NCI-H187 treated with DMSO at 0.1 percent for 48 hours (cell line): ENCODE measurements at regions not wholly inside any gene's neighbourhood (a gene's known extent, or its start where the extent isn't known, plus 50 kb on each side); places are given as distances from the start of the nearest gene placed in this dataset.
A peak's percentile ranks its signal among the peaks of the same experiment; 100 is the strongest.

Experiments
- DNase-seq: peaks from one replicate; lab custom pipeline; 2025; lab: John Stamatoyannopoulos, UW

DNA sequence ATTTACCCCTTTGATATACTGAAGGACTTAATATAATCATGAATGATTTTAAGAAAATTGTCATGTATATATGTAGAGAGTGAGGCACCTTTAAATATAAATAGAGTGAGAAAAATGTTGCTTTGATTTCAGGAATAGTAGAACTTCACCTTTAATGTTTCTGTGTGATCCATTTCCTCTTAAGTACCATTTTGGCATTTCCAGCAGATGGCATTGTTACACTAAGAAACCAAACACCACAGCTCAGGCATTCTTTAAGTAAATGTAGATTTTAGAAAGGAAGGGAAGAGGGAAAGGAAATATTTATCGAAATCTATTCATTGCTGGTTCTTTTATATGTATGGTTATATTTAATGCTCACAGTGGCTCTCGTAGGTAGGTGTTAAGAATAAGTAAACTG is 556.7 kb upstream of the FBXO33 start:
- DNase-seq: peak; percentile 37

DNA sequence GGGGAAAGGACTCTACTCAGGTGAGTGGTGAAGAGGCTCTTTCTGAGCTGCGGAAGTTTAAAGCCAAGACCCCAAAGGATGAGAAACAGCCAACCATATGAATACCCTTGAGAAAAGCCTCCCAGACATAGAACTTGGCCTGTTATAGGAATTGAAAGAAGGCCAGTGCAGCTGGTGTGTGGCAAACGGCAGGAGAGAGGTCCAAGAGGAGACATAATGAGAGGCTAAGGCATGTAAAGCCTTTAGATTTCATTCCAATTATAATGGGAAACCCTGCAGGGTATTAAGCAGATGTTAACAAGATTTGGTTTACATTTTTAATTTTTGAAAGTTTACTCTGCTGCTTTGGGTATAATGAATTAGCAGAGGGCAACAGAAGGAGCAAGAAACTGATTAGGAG is 552.1 kb upstream of the FBXO33 start:
- DNase-seq: no peak

DNA sequence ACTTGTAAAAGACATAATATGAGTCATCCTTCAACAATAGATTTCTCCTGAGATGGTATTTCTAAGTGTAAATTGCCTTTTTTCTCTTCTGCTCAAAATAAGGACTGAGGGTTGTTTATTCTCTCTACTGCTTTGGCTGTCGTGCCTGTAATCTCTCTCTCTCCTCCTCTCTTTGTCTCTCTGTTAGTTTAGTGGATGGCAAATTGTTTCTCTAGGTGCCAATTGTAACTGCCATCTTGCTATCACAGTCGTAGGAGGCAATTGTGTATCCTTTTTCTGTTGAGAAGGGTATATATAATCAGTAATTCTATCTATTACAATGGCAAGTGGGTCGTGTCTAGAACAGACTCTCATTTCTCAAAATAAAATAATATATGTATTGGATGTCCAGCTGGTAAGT is 545.0 kb upstream of the FBXO33 start:
- no peak for DNase-seq

DNA sequence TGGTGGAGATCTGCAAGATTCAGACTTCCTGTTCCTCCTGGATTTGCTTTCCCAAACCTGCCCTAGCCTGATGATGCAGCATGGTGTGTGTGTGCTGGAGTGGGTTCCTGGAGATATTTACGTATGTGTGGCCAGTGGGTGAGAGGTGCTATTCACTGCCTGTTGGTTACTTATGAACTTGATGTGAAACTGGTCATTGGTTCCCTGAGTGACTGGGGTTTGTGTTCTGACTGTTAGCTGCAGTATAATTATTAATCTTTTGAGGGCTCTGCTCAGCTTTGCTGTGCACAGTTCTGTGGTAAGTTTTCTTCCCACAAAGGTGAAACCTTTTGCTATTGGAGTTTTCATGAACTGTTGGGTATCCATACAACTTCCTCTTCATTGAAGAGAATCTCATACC is 541.8 kb upstream of the FBXO33 start:
- no peak for DNase-seq

DNA sequence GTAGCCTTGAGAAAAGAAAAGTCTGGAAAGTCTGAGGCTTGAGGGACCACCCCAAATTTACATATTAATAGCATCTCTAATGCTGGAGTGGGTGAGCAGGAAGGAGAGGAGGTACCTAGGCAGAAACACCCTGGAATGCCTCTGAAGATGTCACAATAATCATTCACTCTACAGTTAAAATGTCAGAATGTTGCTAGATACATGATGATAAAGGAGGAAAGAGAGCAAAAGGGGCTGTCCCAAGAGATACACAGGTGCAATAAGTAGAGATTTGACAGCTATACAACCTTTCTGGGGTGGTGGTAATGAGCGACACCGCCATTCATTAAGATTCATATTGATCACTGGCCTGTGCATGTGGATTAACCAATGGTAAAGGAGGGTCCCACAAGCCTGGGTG is 540.5 kb upstream of the FBXO33 start:
- no peak for DNase-seq

DNA sequence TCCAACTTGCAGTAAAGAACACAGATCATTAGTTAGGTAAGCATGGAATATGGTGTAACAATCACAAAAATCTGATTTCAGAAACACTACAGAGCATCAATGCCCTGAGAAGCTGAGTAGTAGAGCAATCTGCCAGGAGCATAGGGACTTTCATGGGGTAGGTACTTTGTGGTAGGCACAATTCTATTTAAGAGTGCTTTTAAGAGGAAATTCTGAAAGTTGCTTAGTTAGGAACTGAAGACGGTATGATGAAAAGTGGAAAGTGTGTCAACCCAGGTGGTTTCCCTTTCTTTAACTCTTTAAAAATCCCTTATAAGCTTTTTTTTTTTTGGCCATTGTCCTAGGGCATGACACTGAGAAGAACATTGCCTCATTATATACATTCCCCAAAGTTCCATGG is 535.7 kb upstream of the FBXO33 start:
- DNase-seq: no peak

DNA sequence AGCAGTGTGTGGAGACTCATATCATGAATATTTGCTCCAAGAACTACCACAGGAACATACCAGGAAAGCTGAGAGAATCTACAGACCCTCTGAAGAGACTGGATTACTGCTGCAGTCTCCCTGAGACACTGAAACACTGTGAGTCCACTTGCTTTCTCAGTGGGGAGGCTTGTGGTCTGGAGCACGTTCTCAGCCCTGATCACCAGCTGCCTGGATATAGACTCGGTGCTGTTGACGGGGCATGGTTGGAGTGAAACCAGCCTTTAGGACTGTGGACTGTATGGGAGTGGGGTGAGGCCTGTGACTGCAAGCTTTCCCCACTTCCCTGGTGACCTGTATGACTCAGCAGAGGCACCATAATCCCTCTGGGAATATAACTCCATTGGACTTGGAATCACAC is 525.8 kb upstream of the FBXO33 start:
- DNase-seq: no peak

DNA sequence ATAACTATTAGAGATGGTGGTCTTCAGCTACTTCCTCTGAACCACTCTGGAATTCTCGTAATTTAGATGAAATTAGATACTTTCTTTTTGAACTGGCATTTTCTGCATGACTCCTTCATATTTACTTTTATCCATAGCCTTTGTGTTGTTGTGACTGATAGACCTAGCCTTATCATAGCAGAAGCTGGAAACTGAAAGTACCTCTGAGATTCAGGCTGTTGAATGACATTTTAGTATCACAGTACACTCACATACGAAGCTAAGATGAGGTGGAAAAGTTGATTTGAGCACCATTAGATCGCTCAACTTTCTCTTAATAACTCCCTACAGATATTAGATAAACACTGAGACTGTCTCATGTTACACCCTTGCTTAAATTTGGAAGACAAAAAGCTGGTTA is 525.1 kb upstream of the FBXO33 start:
- DNase-seq: no peak

DNA sequence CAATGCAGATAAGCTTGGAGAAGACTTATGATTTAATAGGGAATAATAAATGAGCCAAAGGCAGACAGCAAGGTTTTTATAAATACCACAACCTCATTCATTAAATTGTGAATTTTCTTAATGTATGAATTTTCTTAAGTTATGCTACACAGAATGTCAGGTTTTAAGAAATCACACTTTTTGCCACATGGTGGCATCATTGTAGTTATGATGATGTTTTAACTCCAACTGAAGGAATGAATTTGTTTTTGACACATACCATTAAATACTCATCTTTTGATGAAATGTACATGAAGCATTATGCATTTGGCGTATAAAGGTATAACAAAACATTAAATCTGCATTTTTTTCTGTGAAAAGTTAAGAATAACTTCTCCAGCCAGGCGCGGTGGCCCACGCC is 524.1 kb upstream of the FBXO33 start:
- DNase-seq: no peak

DNA sequence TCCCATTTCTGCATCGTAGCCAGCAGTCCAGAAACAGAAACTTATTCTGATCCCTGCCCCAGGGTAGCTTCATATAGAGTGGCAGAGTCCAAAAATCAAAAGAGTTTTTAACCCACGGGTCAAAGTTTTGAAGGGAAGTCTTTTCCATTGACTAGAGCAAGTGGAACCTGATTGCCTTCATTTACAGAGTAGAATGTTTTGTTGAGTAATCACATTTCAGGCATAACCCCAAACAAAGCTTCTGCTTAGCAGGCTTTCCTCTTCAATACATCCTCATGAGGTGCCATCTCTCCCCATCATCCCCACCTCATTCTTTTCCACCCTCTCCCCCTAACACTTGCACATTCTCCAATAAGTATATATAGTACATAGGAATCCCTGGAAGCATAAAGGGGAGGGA is 516.0 kb upstream of the FBXO33 start:
- DNase-seq: no peak

DNA sequence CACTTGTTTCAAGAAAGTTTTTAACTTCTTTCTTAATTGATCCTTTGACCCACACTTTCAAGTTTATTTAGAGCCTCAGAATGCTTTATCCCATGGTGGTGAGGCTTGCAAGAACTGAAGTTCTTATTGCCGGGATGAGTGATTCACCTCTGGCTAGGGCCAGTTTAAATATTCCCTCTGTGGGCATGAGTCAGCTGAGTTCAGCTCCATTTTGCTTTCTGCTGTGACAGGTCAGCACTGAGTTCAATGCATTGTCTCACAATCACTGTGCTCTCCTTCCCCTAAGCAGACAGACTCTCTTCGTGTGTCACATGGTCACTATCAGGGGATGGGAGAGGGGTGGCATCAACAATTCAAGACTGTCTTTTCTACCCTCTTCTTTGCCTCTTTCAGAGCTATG is 514.6 kb upstream of the FBXO33 start:
- no peak for DNase-seq

DNA sequence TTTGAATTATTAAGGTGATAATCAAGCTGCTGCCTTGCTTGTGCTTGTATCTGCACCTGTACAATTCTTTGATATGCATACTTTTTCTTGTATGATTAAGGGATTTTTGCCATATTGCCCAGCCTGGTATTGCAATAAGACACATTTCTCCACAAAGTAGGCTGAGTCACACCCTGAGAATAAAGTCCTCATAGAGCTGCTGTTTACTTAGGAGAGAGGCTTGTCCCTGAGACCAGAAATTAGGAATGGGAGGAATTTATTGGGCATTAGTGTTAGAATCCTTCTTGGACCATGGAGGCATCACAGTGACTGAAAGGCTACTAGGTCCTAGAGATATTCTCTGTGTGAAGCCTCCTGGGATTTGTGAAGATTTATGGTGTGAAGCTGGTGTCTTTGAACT is 506.8 kb upstream of the FBXO33 start:
- DNase-seq: no peak

DNA sequence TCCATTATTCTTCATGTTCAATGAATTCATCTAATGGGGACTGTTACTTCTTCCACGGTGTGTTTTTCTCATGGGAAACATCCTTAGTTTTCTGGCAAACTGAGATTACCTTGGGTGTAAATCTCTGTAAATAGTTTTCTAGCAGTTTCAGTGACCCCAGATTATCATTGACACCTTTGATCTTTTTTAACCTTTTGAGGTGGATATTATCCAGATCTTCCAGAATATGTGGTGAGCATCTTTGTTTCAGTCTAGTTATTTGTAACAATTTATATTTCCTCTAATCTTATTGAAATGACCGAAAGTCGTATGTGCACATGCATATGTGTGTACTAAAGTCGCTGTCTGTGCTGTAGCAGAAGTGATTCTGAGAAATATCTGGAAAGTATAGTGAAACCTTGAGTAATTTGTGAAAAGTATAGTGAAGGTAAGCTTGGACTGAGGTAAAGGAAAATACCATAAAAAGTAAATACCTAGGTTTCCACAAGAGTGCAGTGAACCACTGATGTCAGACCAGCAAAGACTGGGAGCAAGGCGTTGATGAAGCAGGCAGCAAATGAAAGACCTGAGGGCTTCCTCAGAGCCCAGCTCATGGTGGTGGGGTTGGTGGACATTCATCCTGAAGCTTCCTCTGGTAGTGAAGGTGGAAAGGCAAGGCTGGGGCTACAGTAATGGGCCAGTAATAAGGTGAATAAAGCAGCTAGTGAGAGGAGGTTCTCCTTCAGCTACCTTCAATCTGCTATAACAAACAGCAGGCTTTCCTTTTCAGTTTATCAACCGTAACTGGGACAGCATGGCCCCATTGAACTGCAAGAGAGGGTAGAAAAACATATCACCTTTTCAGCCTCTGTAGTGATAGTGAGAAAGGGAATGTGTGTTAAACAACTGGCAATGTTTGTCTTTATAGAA is 480.2 kb upstream of the FBXO33 start:
- no peak for DNase-seq

DNA sequence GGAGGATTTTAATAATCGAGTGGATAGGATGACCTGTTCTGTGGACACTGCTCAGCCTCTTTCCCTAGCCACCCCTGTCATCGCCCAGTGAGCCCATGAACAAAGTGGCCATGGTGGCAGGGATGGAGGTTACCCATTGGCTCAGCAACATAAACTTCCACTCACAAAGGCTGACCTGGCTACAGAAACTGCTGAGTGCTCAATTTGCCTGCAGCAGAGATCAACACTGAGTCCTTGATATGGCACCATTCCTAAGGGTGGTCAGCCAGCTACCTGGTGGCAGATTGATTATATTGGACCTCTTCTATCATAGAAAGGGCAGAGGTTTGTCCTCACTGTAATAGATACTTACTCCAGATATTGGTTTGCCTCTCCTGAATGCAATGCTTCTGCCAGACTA is 465.4 kb upstream of the FBXO33 start:
- no peak for DNase-seq

DNA sequence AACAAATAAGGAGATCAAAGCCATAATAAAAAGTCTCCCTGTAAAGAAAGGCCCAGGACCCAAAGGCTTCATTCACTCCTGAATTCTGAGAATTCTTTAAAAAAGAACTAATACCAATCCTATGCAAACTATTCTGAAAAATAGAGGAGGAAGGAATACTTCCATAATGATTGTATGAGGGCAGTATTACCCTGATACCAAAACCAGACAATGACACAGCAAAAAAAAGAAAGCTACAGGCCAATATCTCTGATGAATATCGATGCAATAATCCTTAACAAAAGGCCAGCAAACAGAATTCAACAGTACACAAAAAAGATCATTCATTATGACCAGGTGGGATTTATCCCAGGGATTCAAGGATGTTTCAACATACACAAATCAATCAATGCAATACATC is 457.8 kb upstream of the FBXO33 start:
- no peak for DNase-seq

DNA sequence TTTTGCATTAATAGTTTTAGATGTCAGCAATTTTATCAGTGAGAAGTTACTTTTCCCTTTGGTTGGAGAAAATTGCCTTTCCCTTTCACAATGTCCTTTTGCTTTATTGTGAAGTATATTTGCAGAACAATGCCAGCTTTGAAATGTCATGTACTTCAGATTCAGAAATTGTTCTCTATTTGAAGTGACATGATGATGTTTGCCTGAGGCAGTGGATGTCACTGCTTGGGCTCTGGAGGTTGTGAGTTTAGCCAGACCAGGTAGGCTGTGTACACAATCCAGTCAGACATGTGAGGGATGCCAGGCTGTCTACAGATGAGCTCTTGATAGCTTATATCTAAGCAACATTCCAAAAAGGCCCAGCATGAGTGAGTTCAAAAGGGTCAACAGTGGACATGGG is 451.9 kb upstream of the FBXO33 start:
- DNase-seq: no peak

DNA sequence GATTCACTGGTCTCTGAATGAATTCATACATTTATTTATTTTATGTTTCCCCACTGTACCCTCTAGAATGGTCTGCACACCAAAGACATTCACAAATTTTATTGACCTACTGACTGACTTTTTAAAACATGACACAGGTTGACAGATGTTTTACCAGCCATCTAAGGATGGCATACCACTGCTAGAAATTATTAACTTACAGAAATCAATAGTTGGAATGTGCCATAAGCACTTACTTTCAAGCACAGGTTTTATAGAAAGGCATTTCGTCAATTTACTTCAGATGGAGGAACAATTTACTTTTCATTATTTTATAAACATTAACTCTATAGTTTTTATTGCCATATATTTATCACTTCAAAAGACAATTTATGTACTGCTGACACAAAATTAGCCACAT is 448.7 kb upstream of the FBXO33 start:
- no peak for DNase-seq

DNA sequence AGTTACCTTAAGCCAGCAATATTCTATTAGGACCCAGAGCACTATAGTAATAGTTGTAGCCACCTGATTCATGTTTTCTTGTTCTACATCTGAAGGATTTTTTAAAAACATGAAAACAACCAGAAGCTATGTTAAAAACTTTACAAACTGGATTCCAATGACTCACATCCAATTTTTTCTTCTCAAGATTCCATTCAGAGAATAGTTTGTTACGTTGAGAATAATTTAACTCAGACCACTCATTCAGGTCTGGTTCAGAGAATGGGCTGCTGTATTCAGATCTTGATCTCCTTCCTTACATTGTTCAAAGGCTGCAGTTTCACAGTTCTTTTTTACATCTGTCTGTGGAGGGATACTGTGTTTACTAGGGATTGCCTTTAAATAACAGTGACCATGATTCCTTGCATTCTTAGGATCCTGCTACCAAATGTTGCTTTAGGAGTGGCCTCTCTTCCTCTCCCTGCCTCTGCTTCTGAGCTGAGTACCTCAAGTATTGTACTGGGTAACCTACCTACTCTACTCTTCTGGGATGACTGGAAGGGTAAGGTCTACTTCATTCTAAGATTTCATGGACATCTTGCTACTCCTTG is 448.0 kb upstream of the FBXO33 start:
- DNase-seq: no peak

DNA sequence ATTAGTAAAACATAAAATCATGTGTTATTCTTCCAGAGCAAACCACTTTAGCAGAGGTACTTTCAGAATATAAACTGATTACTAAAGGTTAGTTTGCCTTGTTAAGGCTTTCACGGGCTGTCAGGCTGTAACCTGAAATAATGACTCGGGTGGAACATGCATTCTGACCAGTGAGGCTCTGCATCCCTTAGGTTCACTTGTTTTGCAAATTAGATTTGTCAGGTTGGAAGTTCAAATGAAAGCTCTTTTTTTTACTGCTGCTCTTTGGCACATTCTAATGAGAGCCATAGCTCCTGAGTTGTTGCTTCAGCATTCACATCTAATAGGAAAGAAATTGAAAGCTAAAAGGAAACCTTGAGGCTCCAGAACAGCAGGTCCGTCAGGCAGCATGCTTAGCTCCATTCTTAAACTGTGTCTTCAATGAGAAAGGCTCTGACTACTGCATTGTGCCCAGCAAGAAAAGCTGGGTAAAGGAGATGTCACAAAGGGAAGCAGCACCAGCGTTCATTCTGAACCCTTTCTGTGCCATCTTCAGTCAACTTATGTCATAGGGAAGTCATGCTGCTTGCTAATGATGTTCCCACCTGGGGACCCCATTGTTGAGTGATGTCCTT is 445.5 kb upstream of the FBXO33 start:
- DNase-seq: no peak

DNA sequence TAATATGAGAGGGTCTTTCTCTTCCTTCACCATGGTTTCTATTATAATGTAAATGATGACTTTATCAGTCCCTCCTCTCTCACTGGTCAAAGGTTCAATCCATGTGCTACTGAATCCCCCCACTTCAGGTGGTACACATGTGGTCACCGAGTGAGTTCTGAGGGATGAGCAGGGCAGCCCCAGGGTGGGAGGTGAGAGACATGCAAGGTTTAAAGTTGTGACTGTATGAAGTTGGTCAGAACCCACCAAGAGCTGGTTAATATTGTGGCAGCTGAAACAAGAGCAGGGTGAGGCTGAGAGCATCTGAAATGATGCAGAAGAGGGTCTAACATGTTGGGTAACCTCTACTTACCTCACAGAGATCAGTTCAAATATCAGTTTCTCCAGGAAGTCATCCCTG is 444.7 kb upstream of the FBXO33 start:
- no peak for DNase-seq

DNA sequence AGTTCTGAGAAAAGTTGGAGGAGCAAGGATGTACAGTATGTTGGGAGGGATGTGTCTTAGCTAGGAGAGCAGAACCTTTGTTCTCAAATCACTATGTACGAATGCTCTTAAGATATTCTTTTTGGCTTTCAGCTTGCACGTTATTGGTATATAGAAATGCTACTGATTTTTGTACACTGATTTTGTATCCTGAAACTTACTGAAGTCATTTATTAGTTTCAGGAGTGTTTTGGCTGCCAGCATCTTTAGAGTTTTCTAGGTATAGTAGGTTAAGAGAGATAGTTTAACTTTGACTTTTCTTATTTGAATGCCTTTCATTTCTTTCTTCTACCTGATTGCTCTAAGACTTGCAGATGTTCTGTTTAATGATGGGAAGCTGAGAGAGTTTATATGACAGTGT is 442.8 kb upstream of the FBXO33 start:
- DNase-seq: no peak

DNA sequence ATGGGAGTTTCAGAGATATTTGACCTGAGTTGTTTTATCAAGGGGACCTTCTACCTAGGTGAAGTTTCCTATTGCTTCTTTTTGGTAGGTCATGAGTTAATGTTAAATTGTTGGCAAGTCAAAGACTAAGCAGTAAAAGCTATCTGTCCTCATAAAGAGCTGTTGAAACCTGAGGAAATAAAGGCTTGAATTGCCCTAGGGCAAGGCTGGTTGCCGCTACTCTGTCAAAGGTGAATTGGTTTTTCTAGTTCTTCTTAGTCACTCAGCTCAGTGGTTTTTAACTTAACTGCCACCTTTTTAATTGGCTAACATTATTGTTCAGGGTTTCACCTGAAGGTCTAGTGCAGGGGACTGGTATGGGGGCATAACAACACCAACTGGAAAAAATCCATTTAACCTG is 441.6 kb upstream of the FBXO33 start:
- no peak for DNase-seq

DNA sequence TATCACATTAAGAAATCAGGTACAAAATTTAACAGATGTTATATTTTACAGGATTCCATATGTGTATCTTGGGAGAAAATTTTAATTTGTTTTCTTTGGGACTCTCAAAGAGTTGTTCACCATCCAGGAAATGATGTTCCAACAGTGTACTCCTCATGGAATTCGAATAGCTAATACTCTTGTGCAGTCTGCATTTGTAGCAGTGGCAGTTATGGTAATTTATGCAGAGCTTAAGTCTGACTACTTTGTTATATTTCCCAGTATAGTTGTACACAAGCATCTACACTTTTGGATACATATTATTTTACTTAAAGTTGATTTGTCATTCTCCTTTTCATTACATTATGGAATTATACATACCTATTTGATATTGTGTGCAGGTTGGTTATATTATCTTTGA is 436.7 kb upstream of the FBXO33 start:
- no peak for DNase-seq

DNA sequence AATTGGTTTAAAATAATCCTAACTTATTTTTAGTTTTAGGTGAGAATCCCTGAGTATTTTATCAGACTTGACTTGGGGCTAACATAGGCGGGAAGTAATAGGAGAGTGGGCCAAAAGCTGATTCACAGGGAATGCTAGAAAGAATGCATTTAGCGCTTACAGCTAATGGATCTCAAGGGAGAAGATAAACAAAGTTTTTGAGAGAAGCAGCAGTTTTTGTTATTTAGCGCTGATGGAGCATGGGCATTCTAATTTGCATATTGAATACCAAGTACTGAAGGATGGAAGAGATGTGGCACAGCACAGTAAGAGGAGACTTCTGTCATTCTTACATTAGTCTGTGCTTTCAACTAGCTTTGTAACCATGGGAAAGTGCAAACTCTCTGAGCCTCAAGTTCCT is 436.0 kb upstream of the FBXO33 start:
- DNase-seq: no peak
